HEK293T (cell line): ENCODE measurements at regions not wholly inside any gene's neighbourhood (a gene's known extent, or its start where the extent isn't known, plus 50 kb on each side); places are given as distances from the start of the nearest gene placed in this dataset.

Source experiments
- CTCF ChIA-PET: fragments of 350-600 bp; formaldehyde crosslinking; extraction: SDS; loops from one replicate; lab custom pipeline; 2021; ENCODE audit warnings: antibody characterized with exemption, inconsistent platforms; lab: Yijun Ruan, JAX
- POLR2A ChIA-PET: fragments of 350-600 bp; formaldehyde crosslinking; extraction: SDS; loops from one replicate; lab custom pipeline; 2020; ENCODE audit warnings: antibody characterized with exemption, inconsistent platforms; lab: Yijun Ruan, JAX
- DNase-seq: peaks from one replicate; pipeline ENCODE4 v3.0.0; 2012; ENCODE audit warnings: mixed read lengths; ENCODE audit errors: extremely low spot score
- ARNT ChIP-seq: fragments of 450-650 bp; IDR thresholded peaks from 2 replicates; pipeline ENCODE4 v1.6.1; 2017; ENCODE audit warnings: mild to moderate bottlenecking
- BHLHE40 ChIP-seq: fragments of 450-650 bp; IDR thresholded peaks from 2 replicates; pipeline ENCODE4 v1.6.1; 2016; ENCODE audit warnings: mild to moderate bottlenecking, moderate library complexity, borderline replicate concordance
- CTBP1 ChIP-seq: fragments of 450-650 bp; IDR thresholded peaks from 2 replicates; pipeline ENCODE4 v1.6.1; 2016; ENCODE audit warnings: borderline replicate concordance
- ELF4 ChIP-seq: fragments of 450-650 bp; IDR thresholded peaks from 2 replicates; pipeline ENCODE4 v1.6.1; 2017; ENCODE audit warnings: antibody characterized with exemption
- FOXA1 ChIP-seq: fragments of 450-650 bp; IDR thresholded peaks from 2 replicates; pipeline ENCODE4 v1.6.1; 2016; ENCODE audit warnings: mild to moderate bottlenecking
- FOXK2 ChIP-seq: fragments of 450-650 bp; IDR thresholded peaks from 2 replicates; pipeline ENCODE4 v1.6.1; 2016; ENCODE audit warnings: mild to moderate bottlenecking
- FOXM1 ChIP-seq: fragments of 450-650 bp; IDR thresholded peaks from 2 replicates; pipeline ENCODE4 v1.6.1; 2017; ENCODE audit warnings: mild to moderate bottlenecking, borderline replicate concordance
- HDGF ChIP-seq: fragments of 450-650 bp; IDR thresholded peaks from 2 replicates; pipeline ENCODE4 v1.6.1; 2017; ENCODE audit warnings: antibody characterized with exemption, borderline replicate concordance
- L3MBTL2 ChIP-seq: fragments of 450-650 bp; conservative IDR thresholded peaks from 2 replicates; pipeline ENCODE4 v1.6.1; 2016; ENCODE audit warnings: mild to moderate bottlenecking
- LEF1 ChIP-seq: fragments of 450-650 bp; IDR thresholded peaks from 2 replicates; pipeline ENCODE4 v1.6.1; 2017; ENCODE audit warnings: mild to moderate bottlenecking, borderline replicate concordance
- NFRKB ChIP-seq: fragments of 450-650 bp; IDR thresholded peaks from 2 replicates; pipeline ENCODE4 v1.6.1; 2016; ENCODE audit warnings: mild to moderate bottlenecking, moderate library complexity
- SP1 ChIP-seq: fragments of 450-650 bp; IDR thresholded peaks from 2 replicates; pipeline ENCODE4 v1.6.1; 2017
- SUZ12 ChIP-seq: fragments of 450-650 bp; IDR thresholded peaks from 2 replicates; pipeline ENCODE4 v1.6.1; 2016; ENCODE audit warnings: mild to moderate bottlenecking
- TARDBP ChIP-seq: fragments of 450-650 bp; IDR thresholded peaks from 2 replicates; pipeline ENCODE4 v1.6.1; 2016
- ZNF384 ChIP-seq: fragments of 450-650 bp; IDR thresholded peaks from 2 replicates; pipeline ENCODE4 v1.6.1; 2016
- TF ChIP-seq, protein P1 (sequence below): fragments of 450-650 bp; IDR thresholded peaks from 2 replicates; pipeline ENCODE4 v1.6.1; 2016

DNA sequence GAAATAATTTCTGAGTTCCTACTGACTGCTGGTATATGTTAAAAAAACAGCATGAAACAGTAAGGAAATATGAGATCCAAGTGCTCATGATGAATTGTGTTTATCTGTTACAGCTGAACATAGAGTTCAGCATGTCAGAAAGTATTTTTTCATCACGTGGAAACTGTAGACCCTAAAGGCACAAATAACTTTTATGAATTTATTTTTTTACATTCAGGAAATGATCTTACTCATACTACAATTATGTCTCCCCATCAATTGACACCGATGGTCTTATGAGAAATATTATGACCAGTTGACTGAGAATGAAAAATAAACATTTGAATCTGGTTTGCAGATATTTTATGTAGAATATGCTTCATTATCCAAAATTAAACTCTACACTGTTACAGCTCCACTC, 283.1 kb upstream of the SPANXN4 start:
- no peak for DNase-seq
- TF ChIP-seq FOXA1 (no peak), TARDBP (no peak), HDGF (no peak), ELF4 (no peak), NFRKB (no peak), CTBP1 (no peak), FOXK2 (no peak), BHLHE40 (no peak), SP1 (no peak), SUZ12 (no peak), LEF1 (no peak), L3MBTL2 (no peak), ZNF384 (no peak), ARNT (no peak), FOXM1 (no peak)
- TF ChIP-seq, protein P1, sequence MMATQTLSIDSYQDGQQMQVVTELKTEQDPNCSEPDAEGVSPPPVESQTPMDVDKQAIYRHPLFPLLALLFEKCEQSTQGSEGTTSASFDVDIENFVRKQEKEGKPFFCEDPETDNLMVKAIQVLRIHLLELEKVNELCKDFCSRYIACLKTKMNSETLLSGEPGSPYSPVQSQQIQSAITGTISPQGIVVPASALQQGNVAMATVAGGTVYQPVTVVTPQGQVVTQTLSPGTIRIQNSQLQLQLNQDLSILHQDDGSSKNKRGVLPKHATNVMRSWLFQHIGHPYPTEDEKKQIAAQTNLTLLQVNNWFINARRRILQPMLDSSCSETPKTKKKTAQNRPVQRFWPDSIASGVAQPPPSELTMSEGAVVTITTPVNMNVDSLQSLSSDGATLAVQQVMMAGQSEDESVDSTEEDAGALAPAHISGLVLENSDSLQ, result no peak
- POLR2A ChIA-PET, result no interaction called here
- CTCF ChIA-PET, result no interaction called here

DNA sequence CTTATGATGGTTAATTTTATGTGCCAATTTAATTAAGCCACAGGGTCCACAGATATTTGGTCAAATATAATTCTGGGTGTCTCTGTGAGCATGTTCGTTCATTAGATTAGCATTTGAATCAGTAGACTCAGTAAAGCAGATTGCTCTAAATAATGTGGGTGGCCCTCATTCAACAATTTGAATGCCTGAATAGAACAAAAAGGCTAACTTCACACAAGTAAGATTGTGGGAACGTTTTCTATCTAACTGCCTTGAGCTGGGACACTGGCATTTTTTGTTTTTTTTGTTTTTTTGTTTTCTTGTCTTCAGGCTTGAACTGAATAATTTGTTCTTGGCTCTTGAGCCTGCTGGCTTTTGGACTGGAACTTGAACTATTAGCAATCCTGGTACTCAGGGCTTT, 292.4 kb upstream of the SPANXN4 start:
- CTCF ChIA-PET, result no interaction called here
- POLR2A ChIA-PET, result no interaction called here
- DNase-seq, result no peak
- TF ChIP-seq TARDBP, result no peak
- TF ChIP-seq FOXM1, result no peak
- TF ChIP-seq HDGF, result no peak
- TF ChIP-seq FOXA1, result no peak
- TF ChIP-seq SP1, result no peak
- TF ChIP-seq, protein P1, result no peak
- TF ChIP-seq CTBP1, result no peak
- TF ChIP-seq ZNF384, result no peak

GRCh38 chrX:142711796-142712290, 313.9 kb upstream of the SPANXN4 start:
- CTCF ChIA-PET, result no interaction called here

DNA sequence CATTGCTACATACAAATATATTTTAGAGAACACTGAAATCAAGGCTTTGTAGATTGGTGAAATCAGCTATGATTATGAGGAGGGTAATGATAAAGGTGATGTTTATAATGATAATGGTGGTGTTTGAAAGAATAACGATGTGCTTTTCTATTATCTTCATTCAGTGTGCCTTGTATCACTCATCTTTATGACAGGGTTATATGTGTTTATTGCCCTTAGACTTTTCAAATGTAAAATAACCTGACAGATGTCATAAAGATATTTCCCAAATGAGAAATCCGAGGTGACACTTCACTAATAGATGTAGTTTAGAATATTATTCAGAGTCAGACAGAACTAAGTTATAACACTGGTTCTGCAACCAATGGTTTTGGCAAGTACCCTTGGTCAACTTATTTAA, 323.0 kb upstream of the SPANXN4 start:
- no peak for DNase-seq
- CTCF ChIA-PET, result no interaction called here
- TF ChIP-seq HDGF (no peak), FOXM1 (no peak), LEF1 (no peak), ARNT (no peak), BHLHE40 (no peak), FOXA1 (no peak), NFRKB (no peak), TARDBP (no peak), FOXK2 (no peak), L3MBTL2 (no peak), ZNF384 (no peak), ELF4 (no peak), SP1 (no peak), CTBP1 (no peak), SUZ12 (no peak)
- TF ChIP-seq, protein P1, result no peak
- POLR2A ChIA-PET, result no interaction called here

More at GRCh38 chrX:142711796-142712290, 313.9 kb upstream of the SPANXN4 start:
- DNase-seq, result no peak
- TF ChIP-seq FOXM1, result no peak
- TF ChIP-seq ARNT, result no peak
- no peak for TF ChIP-seq SP1
- TF ChIP-seq ZNF384, result no peak
- no peak for TF ChIP-seq FOXA1
- TF ChIP-seq NFRKB, result no peak
- TF ChIP-seq BHLHE40, result no peak
- TF ChIP-seq FOXK2, result no peak
- no peak for TF ChIP-seq HDGF
- no peak for TF ChIP-seq SUZ12
- no peak for TF ChIP-seq CTBP1
- TF ChIP-seq LEF1, result no peak
- no peak for TF ChIP-seq ELF4
- TF ChIP-seq, protein P1, result no peak
- TF ChIP-seq L3MBTL2, result no peak
- POLR2A ChIA-PET, result no interaction called here

DNA sequence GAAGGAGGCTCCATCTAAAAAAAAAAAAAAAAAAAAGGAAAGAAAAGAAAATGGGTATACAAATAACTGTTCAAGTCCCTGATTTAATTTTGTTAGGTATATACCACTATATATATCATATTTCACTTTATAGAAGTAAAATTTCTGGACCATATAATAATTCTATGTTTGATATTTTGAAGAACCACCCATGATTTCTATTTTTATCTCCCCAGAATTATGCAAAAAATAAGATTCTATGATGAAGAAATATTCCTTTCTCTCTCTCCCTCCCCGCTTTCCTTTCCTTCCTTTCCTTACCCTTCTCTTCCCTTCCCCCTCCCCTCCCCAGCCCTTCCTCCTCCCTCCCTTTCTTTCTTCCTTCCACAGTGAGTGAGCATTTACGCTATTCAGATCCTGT, 337.5 kb upstream of the SPANXN4 start:
- no peak for TF ChIP-seq FOXA1
- no peak for TF ChIP-seq NFRKB
- no peak for TF ChIP-seq TARDBP
- TF ChIP-seq SUZ12, result no peak
- no peak for TF ChIP-seq ARNT
- TF ChIP-seq FOXM1, result no peak
- TF ChIP-seq L3MBTL2, result no peak
- no peak for TF ChIP-seq ELF4
- TF ChIP-seq HDGF, result no peak
- TF ChIP-seq BHLHE40, result no peak
- TF ChIP-seq, protein P1, result no peak
- TF ChIP-seq ZNF384, result no peak
- ChIA-PET CTCF (no interaction called here), POLR2A (no interaction called here)
- DNase-seq, result no peak
